H4 (cell line): ENCODE measurements at regions not wholly inside any gene's neighbourhood (a gene's known extent, or its start where the extent isn't known, plus 50 kb on each side); places are given as distances from the start of the nearest gene placed in this dataset.
"Not testable (repeated sequence)": the region's sequence is repeated elsewhere in the genome, so short reads cannot be mapped to it uniquely, and the experiment has no call there.

Experiments used
- DNase-seq: peaks from one replicate; pipeline ENCODE4 v3.0.0-alpha.2; 2015; ENCODE audit warnings: low spot score

- DNase-seq = no peak
Measured at GRCh38 chr5:40354171-40354570, 325.5 kb upstream of the PTGER4 start.

- no peak for DNase-seq
Measured at GRCh38 chr5:40353442-40353841, 326.3 kb upstream of the PTGER4 start.

GRCh38 chr5:40347981-40348725 lies 331.6 kb upstream of the PTGER4 start:
- no peak for DNase-seq

GRCh38 chr5:40346901-40347300 lies 332.8 kb upstream of the PTGER4 start:
- no peak for DNase-seq

GRCh38 chr5:40338434-40338833 lies 341.3 kb upstream of the PTGER4 start:
- not testable (repeated sequence) for DNase-seq

- no peak for DNase-seq
Measured at GRCh38 chr5:40334242-40334635, 345.5 kb upstream of the PTGER4 start.

GRCh38 chr5:40333459-40334241 lies 346.1 kb upstream of the PTGER4 start:
- peak; percentile 21 for DNase-seq

- DNase-seq = no peak
Measured at GRCh38 chr5:40332970-40333369, 346.7 kb upstream of the PTGER4 start.

GRCh38 chr5:40331616-40332015 lies 348.1 kb upstream of the PTGER4 start:
- no peak for DNase-seq

- DNase-seq = no peak
Measured at GRCh38 chr5:40321514-40321913, 358.2 kb upstream of the PTGER4 start.

- DNase-seq = no peak
Measured at GRCh38 chr5:40318395-40318794, 361.3 kb upstream of the PTGER4 start.

GRCh38 chr5:40317023-40317422 lies 362.7 kb upstream of the PTGER4 start:
- DNase-seq = no peak

- DNase-seq = no peak
Measured at GRCh38 chr5:40315126-40315525, 364.6 kb upstream of the PTGER4 start.

GRCh38 chr5:40314275-40314674 lies 365.4 kb upstream of the PTGER4 start:
- no peak for DNase-seq

GRCh38 chr5:40312205-40312604 lies 367.5 kb upstream of the PTGER4 start:
- no peak for DNase-seq

GRCh38 chr5:40309851-40310250 lies 369.9 kb upstream of the PTGER4 start:
- no peak for DNase-seq

- DNase-seq = no peak
Measured at GRCh38 chr5:40308867-40309266, 370.8 kb upstream of the PTGER4 start.

- no peak for DNase-seq
Measured at GRCh38 chr5:40307920-40308319, 371.8 kb upstream of the PTGER4 start.

GRCh38 chr5:40306869-40307487 lies 372.7 kb upstream of the PTGER4 start:
- no peak for DNase-seq

GRCh38 chr5:40292006-40292405 lies 387.7 kb upstream of the PTGER4 start:
- no peak for DNase-seq

GRCh38 chr5:40291338-40291737 lies 388.4 kb upstream of the PTGER4 start:
- no peak for DNase-seq

- peak; percentile 13 for DNase-seq
Measured at GRCh38 chr5:40288800-40289485, 390.8 kb upstream of the PTGER4 start.
